ENCODE measurements at regions not wholly inside any gene's neighbourhood (a gene's known extent, or its start where the extent isn't known, plus 50 kb on each side); places are given as distances from the start of the nearest gene placed in this dataset.

GRCh38 chr5:63409737-63410136 lies 552.5 kb downstream of the HTR1A start:
- TF ChIP-seq CTCF (IDR thresholded peaks at IDR 0.05; ENCODE audit: low read depth, low read length) (no peak), EZH2phosphoT487 (IDR thresholded peaks at IDR 0.05; ENCODE audit: low read depth) (no peak)
